HepG2 (cell line): ENCODE measurements at regions not wholly inside any gene's neighbourhood (a gene's known extent, or its start where the extent isn't known, plus 50 kb on each side); places are given as distances from the start of the nearest gene placed in this dataset.

Source experiments
- ATAC-seq: fragments of 200-7000 bp; cut with Tn5 transposase; 3 replicates; pipeline ENCODE4 v1.9.1; 2020; ENCODE audit warnings: mild to moderate bottlenecking, moderate library complexity
- BruUV-seq: library from RNA; stranded (reverse); fragments of 400-500 nt; replicated peaks from 2 replicates; lab custom pipeline; 2021; lab: Mats Ljungman, UMichigan
- CTCF ChIA-PET: fragments of 300-600 bp; formaldehyde crosslinking; extraction: SDS; loops from one replicate; lab custom pipeline; 2021; ENCODE audit warnings: low total read pairs, inconsistent platforms, low intra/inter-chr PET ratio; lab: Yijun Ruan, JAX
- POLR2A ChIA-PET: fragments of 350-600 bp; sonication (Branson Sonifier 250); formaldehyde crosslinking; loops from one replicate; lab custom pipeline; 2020; ENCODE audit warnings: antibody characterized with exemption, inconsistent platforms; lab: Yijun Ruan, JAX
- DNase-seq: peaks from one replicate; pipeline ENCODE4 v3.0.0-alpha.2; 2015; ENCODE audit warnings: low spot score
- FAIRE-seq: peaks from 3 replicates; lab custom pipeline; 2011; peaks lifted over from hg19 to GRCh38; lab: Jason Lieb, UNC
- H2AFZ ChIP-seq: one replicate; pipeline ENCODE4 v1.6.1; 2011; ENCODE audit warnings: low read length, inconsistent platforms
- H3K27ac ChIP-seq: fragments of 300-600 bp; 3 replicates; pipeline ENCODE4 v1.8.0; 2011; ENCODE audit warnings: mixed run types, mild to moderate bottlenecking, mixed read lengths, low read length, inconsistent platforms; ENCODE audit not compliant: insufficient read depth; ENCODE audit errors: extremely low read length
- H3K27me3 ChIP-seq, 2 experiments: fragments of 200-600 bp in 1 of 2; 2 replicates in 1 of 2; 3 replicates in 1 of 2; pipeline versions ENCODE4 v1.6.0 to v1.8.0; 2011; ENCODE audit warnings: low read length in 2 of 2, mild to moderate bottlenecking in 2 of 2, moderate library complexity in 2 of 2, inconsistent platforms in 1 of 2; ENCODE audit not compliant: insufficient read depth in 2 of 2, control insufficient read depth in 1 of 2
- H3K36me3 ChIP-seq, 2 experiments: fragments of 200-600 bp in 1 of 2; replicated peaks in 1 of 2; 2 replicates in 1 of 2; 3 replicates in 1 of 2; pipeline versions ENCODE4 v1.5.1 to v1.8.0; 2011; ENCODE audit warnings: low read length in 2 of 2, inconsistent platforms in 1 of 2; ENCODE audit not compliant: insufficient read depth in 2 of 2, control insufficient read depth in 1 of 2
- H3K4me1 ChIP-seq: 2 replicates; pipeline ENCODE4 v1.5.1; 2012; ENCODE audit warnings: low read length, inconsistent platforms; ENCODE audit not compliant: insufficient read depth
- H3K4me2 ChIP-seq: 2 replicates; pipeline ENCODE4 v1.6.0; 2011; ENCODE audit warnings: low read depth, low read length, inconsistent platforms
- H3K4me3 ChIP-seq, 3 experiments: fragments of 200-600 bp in 1 of 3; sonication (generic), shearing (Covaris generic) in 1 of 3; replicated peaks in 1 of 3; 2 replicates each; pipeline ENCODE4 v1.5.1; 2011 to 2016; ENCODE audit warnings: low read length in 3 of 3, inconsistent platforms in 2 of 3, low read depth in 2 of 3, mild to moderate bottlenecking in 2 of 3, control low read depth in 1 of 3, mixed read lengths in 1 of 3; ENCODE audit not compliant: insufficient read depth in 1 of 3
- H3K79me2 ChIP-seq: one replicate; pipeline ENCODE4 v1.6.1; 2011; ENCODE audit warnings: low read length, inconsistent platforms; ENCODE audit not compliant: insufficient read depth
- H3K9ac ChIP-seq: 2 replicates; pipeline ENCODE4 v1.6.0; 2011; ENCODE audit warnings: mild to moderate bottlenecking, low read depth, low read length, inconsistent platforms; ENCODE audit not compliant: insufficient read depth
- H3K9me3 ChIP-seq: 2 replicates; pipeline ENCODE4 v1.5.1; 2012; ENCODE audit warnings: mild to moderate bottlenecking, low read length
- H4K20me1 ChIP-seq: 2 replicates; pipeline ENCODE4 v1.6.0; 2011; ENCODE audit warnings: inconsistent platforms, mild to moderate bottlenecking, low read length, moderate library complexity; ENCODE audit not compliant: insufficient read depth
- FOXC1 ChIP-seq: sonication (generic); formaldehyde crosslinking; IDR thresholded peaks from 2 replicates; pipeline ENCODE4 v1.8.0; 2022; ENCODE audit warnings: mild to moderate bottlenecking, missing genetic modification reagents, borderline replicate concordance
- FOXP1 ChIP-seq, 2 experiments: fragments of 450-650 bp in 1 of 2; IDR thresholded peaks; 2 replicates each; pipeline ENCODE4 v1.6.1; 2017 to 2018; ENCODE audit warnings: antibody characterized with exemption in 1 of 2
- NR0B2 ChIP-seq: sonication (generic); formaldehyde crosslinking; IDR thresholded peaks from 2 replicates; pipeline ENCODE4 v1.4.0; 2020; ENCODE audit warnings: mild to moderate bottlenecking, missing genetic modification reagents
- SOX6 ChIP-seq, 2 experiments: fragments of 450-650 bp in 1 of 2; sonication (generic) in 1 of 2; formaldehyde crosslinking in 1 of 2; IDR thresholded peaks; 2 replicates each; pipeline versions ENCODE4 v1.4.0 to v1.6.1; 2017 to 2020; ENCODE audit warnings: antibody characterized with exemption in 1 of 2, mild to moderate bottlenecking in 1 of 2, missing genetic modification reagents in 1 of 2
- TFDP2 ChIP-seq: sonication (generic); formaldehyde crosslinking; IDR thresholded peaks from 2 replicates; pipeline ENCODE4 v1.4.0; 2020; ENCODE audit warnings: missing genetic modification reagents
- ZNF333 ChIP-seq: sonication (generic); formaldehyde crosslinking; IDR thresholded peaks from 2 replicates; pipeline ENCODE4 v1.4.0; 2020; ENCODE audit warnings: mild to moderate bottlenecking, missing genetic modification reagents, borderline replicate concordance
- ZNF350 ChIP-seq: sonication (generic); formaldehyde crosslinking; IDR thresholded peaks from 2 replicates; pipeline ENCODE4 v1.4.0; 2020; ENCODE audit warnings: mild to moderate bottlenecking, low read depth, missing genetic modification reagents, borderline replicate concordance
- WGBS: methylation state at CpG from one replicate; pipeline ENCODE4 v1.1.6; 2017; ENCODE audit warnings: low lambda C conversion rate; 5-methylcytosine and 5-hydroxymethylcytosine counted together
- in situ Hi-C: cut with HindIII; loops from 2 replicates; pipeline ENCODE4 v1.10.0; 2017; ENCODE audit warnings: low pct_unique_long_range_greater_than_20kb; ENCODE audit not compliant: extremely low pct_ligation_motif_present
- intact Hi-C: fragments of 100-400 bp; cut with micrococcal nuclease; formaldehyde crosslinking; loops from one replicate; pipeline ENCODE4 v1.10.0; 2022; ENCODE audit not compliant: unreplicated experiment
- TF ChIP-seq, protein P1 (sequence below): sonication (generic); formaldehyde crosslinking; IDR thresholded peaks from 2 replicates; pipeline ENCODE4 v1.4.0; 2020; ENCODE audit warnings: missing genetic modification reagents, borderline replicate concordance
- TF ChIP-seq, protein P2 (sequence below): sonication (generic); formaldehyde crosslinking; IDR thresholded peaks from 2 replicates; pipeline ENCODE4 v1.5.0; 2020; ENCODE audit warnings: mild to moderate bottlenecking, missing genetic modification reagents, borderline replicate concordance
- TF ChIP-seq, protein P3 (sequence below): sonication (generic); formaldehyde crosslinking; IDR thresholded peaks from 2 replicates; pipeline ENCODE4 v1.4.0; 2020; ENCODE audit warnings: missing genetic modification reagents
- TF ChIP-seq, protein P4 (sequence below): sonication (generic); formaldehyde crosslinking; IDR thresholded peaks from 2 replicates; pipeline ENCODE4 v1.9.0; 2021; ENCODE audit warnings: missing genetic modification reagents, borderline replicate concordance

DNA sequence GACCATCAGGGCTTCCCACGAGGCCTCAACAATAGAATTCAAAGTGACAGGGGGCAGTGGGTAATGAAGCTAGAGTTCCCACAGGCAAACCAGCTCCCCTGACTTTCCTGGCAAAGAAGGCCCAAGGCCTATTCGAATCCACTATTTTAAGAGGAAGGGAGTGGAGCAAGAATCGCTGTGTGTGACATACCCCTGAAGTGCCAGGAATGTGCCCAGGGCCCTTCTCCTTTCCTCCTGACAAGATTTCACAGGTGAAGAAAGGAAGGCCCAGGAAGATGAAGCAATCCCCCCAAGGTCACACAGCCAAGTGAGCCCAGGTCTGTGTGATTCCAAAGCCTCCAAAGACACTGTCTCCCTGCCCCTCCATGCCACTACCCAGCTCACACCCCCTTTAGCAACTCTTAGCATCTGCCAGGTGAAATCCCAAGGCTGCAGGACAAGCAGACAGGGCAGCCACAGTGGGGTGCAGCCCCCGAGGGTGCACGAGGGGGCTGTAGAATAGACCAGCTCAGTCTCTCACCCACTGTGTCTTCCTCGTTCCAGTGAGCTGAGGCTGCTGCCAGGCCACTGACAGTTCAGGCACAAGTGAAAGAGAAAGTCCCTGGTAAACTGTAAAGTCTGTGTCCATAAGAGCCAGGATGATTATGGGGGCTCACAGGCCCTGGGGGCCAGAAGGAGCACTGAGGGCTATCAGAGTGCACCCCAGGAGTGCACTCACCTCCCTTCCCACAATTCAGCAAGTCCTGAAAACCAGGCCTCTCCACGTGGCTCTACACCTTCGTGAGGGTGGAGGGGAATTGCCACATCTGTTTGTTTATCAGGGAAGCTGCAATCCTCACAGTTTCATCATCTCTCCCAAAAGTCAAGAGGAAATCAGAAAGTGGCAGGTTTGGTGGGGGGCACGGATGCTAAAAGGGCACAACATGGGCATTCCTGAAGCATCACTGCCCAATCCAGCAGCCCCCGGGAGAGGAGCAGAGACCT lies 70.8 kb upstream of the ZMIZ1 start:
- CTCF ChIA-PET, result no interaction called here
- Histone ChIP-seq H3K36me3 (no peaks in the 10 kb centered on the region), H3K79me2 (no peaks in the 10 kb centered on the region), H3K27me3 (peaks cover 2 to 54% of the 10 kb centered on the region in 2 experiments; a peak in 4 of 5 replicates), H3K9ac (0 out of 2 replicates have a peak overlapping the region, but pooled peaks have one; percentile 39), H3K4me3 (peak overlapping the region; percentile 17 to 38 (median 28); a peak in 3 of 6 replicates), H3K4me2 (peak overlapping the region; percentile 70), H3K27ac (no peak overlapping the region), H3K4me1 (peaks cover 48% of the 10 kb centered on the region), H4K20me1 (no peaks in the 10 kb centered on the region), H3K9me3 (no peaks in the 10 kb centered on the region), H2AFZ (no peak overlapping the region)
- BruUV-seq, result no TSS peak
- intact Hi-C loops, result no loop called here
- peak; percentile 70 for ATAC-seq
- FAIRE-seq, result peak; percentile 74
- in situ Hi-C loops, result no loop called here
- no peak for DNase-seq
- POLR2A ChIA-PET, result interaction anchor here (1.0 to 2.0 kb wide), 8 partner anchors 16 to 159 kb away, joined by 3 to 8 read pairs (median 3); no protein-coding TSS in a partner anchor
- WGBS, result 12% methylated on average over 7 of the region's 10 CpGs
- no peak for TF ChIP-seq FOXP1 (IDR thresholded peaks at IDR 0.05)
- TF ChIP-seq FOXP1 (CRISPR knock-in tag; IDR thresholded peaks at IDR 0.05), result peak; percentile 77
- TF ChIP-seq TFDP2, result 0 out of 2 replicates have a peak, but pooled peaks have one; percentile 41
- TF ChIP-seq, protein P1, sequence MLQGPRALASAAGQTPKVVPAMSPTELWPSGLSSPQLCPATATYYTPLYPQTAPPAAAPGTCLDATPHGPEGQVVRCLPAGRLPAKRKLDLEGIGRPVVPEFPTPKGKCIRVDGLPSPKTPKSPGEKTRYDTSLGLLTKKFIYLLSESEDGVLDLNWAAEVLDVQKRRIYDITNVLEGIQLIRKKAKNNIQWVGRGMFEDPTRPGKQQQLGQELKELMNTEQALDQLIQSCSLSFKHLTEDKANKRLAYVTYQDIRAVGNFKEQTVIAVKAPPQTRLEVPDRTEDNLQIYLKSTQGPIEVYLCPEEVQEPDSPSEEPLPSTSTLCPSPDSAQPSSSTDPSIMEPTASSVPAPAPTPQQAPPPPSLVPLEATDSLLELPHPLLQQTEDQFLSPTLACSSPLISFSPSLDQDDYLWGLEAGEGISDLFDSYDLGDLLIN (CRISPR knock-in tag), result no peak
- no peak for TF ChIP-seq ZNF333 (CRISPR knock-in tag)
- TF ChIP-seq NR0B2 (CRISPR knock-in tag), result no peak
- no peak for TF ChIP-seq FOXC1
- TF ChIP-seq ZNF350 (CRISPR knock-in tag), result no peak; the same call in 1 of the 2 replicates
- TF ChIP-seq, protein P2, sequence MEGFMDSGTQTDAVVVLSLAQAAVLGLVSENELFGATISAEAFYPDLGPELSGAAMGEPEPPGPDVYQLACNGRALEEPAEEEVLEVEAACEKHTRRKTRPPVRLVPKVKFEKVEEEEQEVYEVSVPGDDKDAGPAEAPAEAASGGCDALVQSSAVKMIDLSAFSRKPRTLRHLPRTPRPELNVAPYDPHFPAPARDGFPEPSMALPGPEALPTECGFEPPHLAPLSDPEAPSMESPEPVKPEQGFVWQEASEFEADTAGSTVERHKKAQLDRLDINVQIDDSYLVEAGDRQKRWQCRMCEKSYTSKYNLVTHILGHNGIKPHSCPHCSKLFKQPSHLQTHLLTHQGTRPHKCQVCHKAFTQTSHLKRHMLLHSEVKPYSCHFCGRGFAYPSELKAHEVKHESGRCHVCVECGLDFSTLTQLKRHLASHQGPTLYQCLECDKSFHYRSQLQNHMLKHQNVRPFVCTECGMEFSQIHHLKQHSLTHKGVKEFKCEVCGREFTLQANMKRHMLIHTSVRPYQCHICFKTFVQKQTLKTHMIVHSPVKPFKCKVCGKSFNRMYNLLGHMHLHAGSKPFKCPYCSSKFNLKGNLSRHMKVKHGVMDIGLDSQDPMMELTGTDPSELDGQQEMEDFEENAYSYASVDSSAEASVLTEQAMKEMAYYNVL, result no peak
- no peak for TF ChIP-seq SOX6 (IDR thresholded peaks at IDR 0.05)
- TF ChIP-seq SOX6 (CRISPR knock-in tag; IDR thresholded peaks at IDR 0.05), result peak; percentile 39; the same call in 1 of the 2 replicates
- TF ChIP-seq, protein P3, sequence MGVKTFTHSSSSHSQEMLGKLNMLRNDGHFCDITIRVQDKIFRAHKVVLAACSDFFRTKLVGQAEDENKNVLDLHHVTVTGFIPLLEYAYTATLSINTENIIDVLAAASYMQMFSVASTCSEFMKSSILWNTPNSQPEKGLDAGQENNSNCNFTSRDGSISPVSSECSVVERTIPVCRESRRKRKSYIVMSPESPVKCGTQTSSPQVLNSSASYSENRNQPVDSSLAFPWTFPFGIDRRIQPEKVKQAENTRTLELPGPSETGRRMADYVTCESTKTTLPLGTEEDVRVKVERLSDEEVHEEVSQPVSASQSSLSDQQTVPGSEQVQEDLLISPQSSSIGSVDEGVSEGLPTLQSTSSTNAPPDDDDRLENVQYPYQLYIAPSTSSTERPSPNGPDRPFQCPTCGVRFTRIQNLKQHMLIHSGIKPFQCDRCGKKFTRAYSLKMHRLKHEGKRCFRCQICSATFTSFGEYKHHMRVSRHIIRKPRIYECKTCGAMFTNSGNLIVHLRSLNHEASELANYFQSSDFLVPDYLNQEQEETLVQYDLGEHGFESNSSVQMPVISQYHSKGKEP (CRISPR knock-in tag), result no peak
- TF ChIP-seq, protein P4, sequence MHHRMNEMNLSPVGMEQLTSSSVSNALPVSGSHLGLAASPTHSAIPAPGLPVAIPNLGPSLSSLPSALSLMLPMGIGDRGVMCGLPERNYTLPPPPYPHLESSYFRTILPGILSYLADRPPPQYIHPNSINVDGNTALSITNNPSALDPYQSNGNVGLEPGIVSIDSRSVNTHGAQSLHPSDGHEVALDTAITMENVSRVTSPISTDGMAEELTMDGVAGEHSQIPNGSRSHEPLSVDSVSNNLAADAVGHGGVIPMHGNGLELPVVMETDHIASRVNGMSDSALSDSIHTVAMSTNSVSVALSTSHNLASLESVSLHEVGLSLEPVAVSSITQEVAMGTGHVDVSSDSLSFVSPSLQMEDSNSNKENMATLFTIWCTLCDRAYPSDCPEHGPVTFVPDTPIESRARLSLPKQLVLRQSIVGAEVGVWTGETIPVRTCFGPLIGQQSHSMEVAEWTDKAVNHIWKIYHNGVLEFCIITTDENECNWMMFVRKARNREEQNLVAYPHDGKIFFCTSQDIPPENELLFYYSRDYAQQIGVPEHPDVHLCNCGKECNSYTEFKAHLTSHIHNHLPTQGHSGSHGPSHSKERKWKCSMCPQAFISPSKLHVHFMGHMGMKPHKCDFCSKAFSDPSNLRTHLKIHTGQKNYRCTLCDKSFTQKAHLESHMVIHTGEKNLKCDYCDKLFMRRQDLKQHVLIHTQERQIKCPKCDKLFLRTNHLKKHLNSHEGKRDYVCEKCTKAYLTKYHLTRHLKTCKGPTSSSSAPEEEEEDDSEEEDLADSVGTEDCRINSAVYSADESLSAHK (CRISPR knock-in tag), result no peak
